ENCODE measurements at regions not wholly inside any gene's neighbourhood (a gene's known extent, or its start where the extent isn't known, plus 50 kb on each side); places are given as distances from the start of the nearest gene placed in this dataset.

- no peaks in the 10 kb centered on the region for H3K36me3 Mint-ChIP-seq
- Histone ChIP-seq H3K27me3 (ENCODE audit: control insufficient read depth, insufficient read depth, low read length) (no peaks in the 10 kb centered on the region), H3K4me3 (ENCODE audit: low read depth, low read length) (no peak overlapping the region), H3K4me1 (ENCODE audit: control insufficient read depth, insufficient read depth, low read length, poor library complexity, severe bottlenecking) (no peaks in the 10 kb centered on the region), H3K9me3 (ENCODE audit: control insufficient read depth in 2 of 2, low read length in 2 of 2) (no peaks in the 10 kb centered on the region), H3K36me3 (ENCODE audit: control insufficient read depth, insufficient read depth, low read length) (no peaks in the 10 kb centered on the region), H3K27ac (ENCODE audit: insufficient read depth, low read length, poor library complexity, severe bottlenecking) (no peak overlapping the region)
- no peak overlapping the region for H3K4me3 Mint-ChIP-seq
- ATAC-seq (ENCODE audit: low read depth in 2 of 2) = no peak
- H3K27me3 Mint-ChIP-seq = no peaks in the 10 kb centered on the region
- no peaks in the 10 kb centered on the region for H3K4me1 Mint-ChIP-seq
- DNase-seq = no peak
- H3K9me3 Mint-ChIP-seq = no peaks in the 10 kb centered on the region
- H3K27ac Mint-ChIP-seq = no peak overlapping the region
Measured at GRCh38 chr22:23389271-23390071, 190.6 kb downstream of the IGLL1 start.

GRCh38 chr22:23388517-23388890 is 191.6 kb downstream of the IGLL1 start:
- Mint-ChIP-seq H3K4me3 (no peak overlapping the region), H3K27ac (no peak overlapping the region), H3K27me3 (no peaks in the 10 kb centered on the region), H3K4me1 (no peaks in the 10 kb centered on the region), H3K9me3 (no peaks in the 10 kb centered on the region), H3K36me3 (no peaks in the 10 kb centered on the region)
- Histone ChIP-seq H3K27ac (ENCODE audit: insufficient read depth, low read length, poor library complexity, severe bottlenecking) (no peak overlapping the region), H3K4me3 (ENCODE audit: low read depth, low read length) (no peak overlapping the region), H3K4me1 (ENCODE audit: control insufficient read depth, insufficient read depth, low read length, poor library complexity, severe bottlenecking) (no peaks in the 10 kb centered on the region), H3K9me3 (ENCODE audit: control insufficient read depth in 2 of 2, low read length in 2 of 2) (no peaks in the 10 kb centered on the region), H3K27me3 (ENCODE audit: control insufficient read depth, insufficient read depth, low read length) (no peaks in the 10 kb centered on the region), H3K36me3 (ENCODE audit: control insufficient read depth, insufficient read depth, low read length) (no peaks in the 10 kb centered on the region)
- no peak for DNase-seq
- no peak for ATAC-seq (ENCODE audit: low read depth in 2 of 2)

- H3K9me3 Mint-ChIP-seq = no peaks in the 10 kb centered on the region
- no peak overlapping the region for H3K4me3 Mint-ChIP-seq
- Histone ChIP-seq H3K27ac (ENCODE audit: insufficient read depth, low read length, poor library complexity, severe bottlenecking) (no peak overlapping the region), H3K4me1 (ENCODE audit: control insufficient read depth, insufficient read depth, low read length, poor library complexity, severe bottlenecking) (no peaks in the 10 kb centered on the region), H3K4me3 (ENCODE audit: low read depth, low read length) (no peak overlapping the region), H3K9me3 (ENCODE audit: control insufficient read depth in 2 of 2, low read length in 2 of 2) (no peaks in the 10 kb centered on the region), H3K27me3 (ENCODE audit: control insufficient read depth, insufficient read depth, low read length) (no peaks in the 10 kb centered on the region), H3K36me3 (ENCODE audit: control insufficient read depth, insufficient read depth, low read length) (no peaks in the 10 kb centered on the region)
- no peaks in the 10 kb centered on the region for H3K4me1 Mint-ChIP-seq
- DNase-seq (no peak), ATAC-seq (ENCODE audit: low read depth in 2 of 2) (no peak)
- no peak overlapping the region for H3K27ac Mint-ChIP-seq
- no peaks in the 10 kb centered on the region for H3K36me3 Mint-ChIP-seq
- no peaks in the 10 kb centered on the region for H3K27me3 Mint-ChIP-seq
Measured at GRCh38 chr22:23387827-23388516, 192.1 kb downstream of the IGLL1 start.

GRCh38 chr22:23386822-23387580 is 193.1 kb downstream of the IGLL1 start:
- no peaks in the 10 kb centered on the region for H3K4me1 Mint-ChIP-seq
- DNase-seq (no peak), ATAC-seq (ENCODE audit: low read depth in 2 of 2) (no peak)
- no peak overlapping the region for H3K4me3 Mint-ChIP-seq
- no peaks in the 10 kb centered on the region for H3K36me3 ChIP-seq (ENCODE audit: control insufficient read depth, insufficient read depth, low read length)
- no peaks in the 10 kb centered on the region for H3K36me3 Mint-ChIP-seq
- H3K9me3 ChIP-seq (ENCODE audit: control insufficient read depth in 2 of 2, low read length in 2 of 2) = no peaks in the 10 kb centered on the region
- no peaks in the 10 kb centered on the region for H3K4me1 ChIP-seq (ENCODE audit: control insufficient read depth, insufficient read depth, low read length, poor library complexity, severe bottlenecking)
- no peaks in the 10 kb centered on the region for H3K27me3 ChIP-seq (ENCODE audit: control insufficient read depth, insufficient read depth, low read length)
- H3K27ac Mint-ChIP-seq = no peak overlapping the region
- no peak overlapping the region for H3K27ac ChIP-seq (ENCODE audit: insufficient read depth, low read length, poor library complexity, severe bottlenecking)
- no peak overlapping the region for H3K4me3 ChIP-seq (ENCODE audit: low read depth, low read length)
- H3K9me3 Mint-ChIP-seq = no peaks in the 10 kb centered on the region
- H3K27me3 Mint-ChIP-seq = no peaks in the 10 kb centered on the region

GRCh38 chr22:23385678-23386631 is 194.1 kb downstream of the IGLL1 start:
- Histone ChIP-seq H3K27ac (ENCODE audit: insufficient read depth, low read length, poor library complexity, severe bottlenecking) (no peak overlapping the region), H3K36me3 (ENCODE audit: control insufficient read depth, insufficient read depth, low read length) (no peaks in the 10 kb centered on the region), H3K4me1 (ENCODE audit: control insufficient read depth, insufficient read depth, low read length, poor library complexity, severe bottlenecking) (no peaks in the 10 kb centered on the region), H3K27me3 (ENCODE audit: control insufficient read depth, insufficient read depth, low read length) (no peaks in the 10 kb centered on the region), H3K9me3 (ENCODE audit: control insufficient read depth in 2 of 2, low read length in 2 of 2) (no peaks in the 10 kb centered on the region), H3K4me3 (ENCODE audit: low read depth, low read length) (no peak overlapping the region)
- no peak overlapping the region for H3K27ac Mint-ChIP-seq
- ATAC-seq (ENCODE audit: low read depth in 2 of 2) = peak; percentile 63 to 76
- DNase-seq = peak; percentile 59 to 78 (median 72)
- no peak overlapping the region for H3K4me3 Mint-ChIP-seq
- H3K36me3 Mint-ChIP-seq = no peaks in the 10 kb centered on the region
- H3K9me3 Mint-ChIP-seq = no peaks in the 10 kb centered on the region
- H3K4me1 Mint-ChIP-seq = no peaks in the 10 kb centered on the region
- no peaks in the 10 kb centered on the region for H3K27me3 Mint-ChIP-seq

- Mint-ChIP-seq H3K9me3 (no peaks in the 10 kb centered on the region), H3K27me3 (no peaks in the 10 kb centered on the region), H3K4me3 (no peak overlapping the region), H3K36me3 (no peaks in the 10 kb centered on the region), H3K4me1 (no peaks in the 10 kb centered on the region), H3K27ac (no peak overlapping the region)
- ATAC-seq (ENCODE audit: low read depth in 2 of 2) (no peak), DNase-seq (no peak)
- Histone ChIP-seq H3K27me3 (ENCODE audit: control insufficient read depth, insufficient read depth, low read length) (no peaks in the 10 kb centered on the region), H3K4me3 (ENCODE audit: low read depth, low read length) (no peak overlapping the region), H3K27ac (ENCODE audit: insufficient read depth, low read length, poor library complexity, severe bottlenecking) (no peak overlapping the region), H3K36me3 (ENCODE audit: control insufficient read depth, insufficient read depth, low read length) (no peaks in the 10 kb centered on the region), H3K4me1 (ENCODE audit: control insufficient read depth, insufficient read depth, low read length, poor library complexity, severe bottlenecking) (no peaks in the 10 kb centered on the region), H3K9me3 (ENCODE audit: control insufficient read depth in 2 of 2, low read length in 2 of 2) (no peaks in the 10 kb centered on the region)
Measured at GRCh38 chr22:23384923-23385677, 195.0 kb downstream of the IGLL1 start.

GRCh38 chr22:23384431-23384830 is 195.7 kb downstream of the IGLL1 start:
- Mint-ChIP-seq H3K27me3 (no peaks in the 10 kb centered on the region), H3K9me3 (no peaks in the 10 kb centered on the region), H3K4me3 (no peak overlapping the region)

More at GRCh38 chr22:23384431-23384830, 195.7 kb downstream of the IGLL1 start:
- no peaks in the 10 kb centered on the region for H3K36me3 Mint-ChIP-seq
- Histone ChIP-seq H3K4me3 (ENCODE audit: low read depth, low read length) (no peak overlapping the region), H3K27me3 (ENCODE audit: control insufficient read depth, insufficient read depth, low read length) (no peaks in the 10 kb centered on the region), H3K4me1 (ENCODE audit: control insufficient read depth, insufficient read depth, low read length, poor library complexity, severe bottlenecking) (no peaks in the 10 kb centered on the region), H3K9me3 (ENCODE audit: control insufficient read depth in 2 of 2, low read length in 2 of 2) (no peaks in the 10 kb centered on the region), H3K27ac (ENCODE audit: insufficient read depth, low read length, poor library complexity, severe bottlenecking) (no peak overlapping the region), H3K36me3 (ENCODE audit: control insufficient read depth, insufficient read depth, low read length) (no peaks in the 10 kb centered on the region)
- H3K27ac Mint-ChIP-seq = no peak overlapping the region
- DNase-seq = no peak
- no peak for ATAC-seq (ENCODE audit: low read depth in 2 of 2)
- no peaks in the 10 kb centered on the region for H3K4me1 Mint-ChIP-seq

All from CD4-positive, CD25-positive, alpha-beta regulatory T cell (primary cell).